PC-9 (cell line): ENCODE measurements at regions not wholly inside any gene's neighbourhood (a gene's known extent, or its start where the extent isn't known, plus 50 kb on each side); places are given as distances from the start of the nearest gene placed in this dataset.

ENCODE experiments used
- EZH2 ChIP-seq: fragments of 200-600 bp; sonication (generic); IDR thresholded peaks from 2 replicates; pipeline ENCODE4 v1.8.0; 2017; ENCODE audit warnings: antibody characterized with exemption, low read depth
- TF ChIP-seq, protein P1 (sequence below): fragments of 200-600 bp; sonication (generic); conservative IDR thresholded peaks from 2 replicates; pipeline ENCODE4 v1.6.1; 2017; ENCODE audit warnings: mixed run types, antibody characterized with exemption, mild to moderate bottlenecking, moderate library complexity

DNA sequence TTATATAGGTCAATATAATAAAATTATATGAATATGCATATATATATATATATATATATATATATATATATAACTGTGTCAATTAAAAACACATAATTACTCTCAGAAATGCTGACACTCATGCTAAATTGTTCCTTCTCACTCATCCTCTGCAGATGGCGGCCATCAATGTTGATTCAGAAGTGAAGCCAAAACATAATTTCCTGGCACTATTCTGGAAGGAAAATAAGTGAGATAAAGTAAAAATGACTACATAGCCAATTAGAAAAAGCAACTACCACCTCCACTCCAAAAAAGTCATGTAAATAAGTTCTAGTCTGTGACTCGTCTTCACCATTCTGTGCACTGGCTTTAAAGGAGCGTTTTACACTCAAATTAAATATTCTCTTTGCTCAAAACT is 423.3 kb downstream of the EFNB2 start:
- TF ChIP-seq, protein P1, sequence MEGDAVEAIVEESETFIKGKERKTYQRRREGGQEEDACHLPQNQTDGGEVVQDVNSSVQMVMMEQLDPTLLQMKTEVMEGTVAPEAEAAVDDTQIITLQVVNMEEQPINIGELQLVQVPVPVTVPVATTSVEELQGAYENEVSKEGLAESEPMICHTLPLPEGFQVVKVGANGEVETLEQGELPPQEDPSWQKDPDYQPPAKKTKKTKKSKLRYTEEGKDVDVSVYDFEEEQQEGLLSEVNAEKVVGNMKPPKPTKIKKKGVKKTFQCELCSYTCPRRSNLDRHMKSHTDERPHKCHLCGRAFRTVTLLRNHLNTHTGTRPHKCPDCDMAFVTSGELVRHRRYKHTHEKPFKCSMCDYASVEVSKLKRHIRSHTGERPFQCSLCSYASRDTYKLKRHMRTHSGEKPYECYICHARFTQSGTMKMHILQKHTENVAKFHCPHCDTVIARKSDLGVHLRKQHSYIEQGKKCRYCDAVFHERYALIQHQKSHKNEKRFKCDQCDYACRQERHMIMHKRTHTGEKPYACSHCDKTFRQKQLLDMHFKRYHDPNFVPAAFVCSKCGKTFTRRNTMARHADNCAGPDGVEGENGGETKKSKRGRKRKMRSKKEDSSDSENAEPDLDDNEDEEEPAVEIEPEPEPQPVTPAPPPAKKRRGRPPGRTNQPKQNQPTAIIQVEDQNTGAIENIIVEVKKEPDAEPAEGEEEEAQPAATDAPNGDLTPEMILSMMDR, result no peak
- no peak for TF ChIP-seq EZH2
